ENCODE measurements at regions not wholly inside any gene's neighbourhood (a gene's known extent, or its start where the extent isn't known, plus 50 kb on each side); places are given as distances from the start of the nearest gene placed in this dataset.

DNA sequence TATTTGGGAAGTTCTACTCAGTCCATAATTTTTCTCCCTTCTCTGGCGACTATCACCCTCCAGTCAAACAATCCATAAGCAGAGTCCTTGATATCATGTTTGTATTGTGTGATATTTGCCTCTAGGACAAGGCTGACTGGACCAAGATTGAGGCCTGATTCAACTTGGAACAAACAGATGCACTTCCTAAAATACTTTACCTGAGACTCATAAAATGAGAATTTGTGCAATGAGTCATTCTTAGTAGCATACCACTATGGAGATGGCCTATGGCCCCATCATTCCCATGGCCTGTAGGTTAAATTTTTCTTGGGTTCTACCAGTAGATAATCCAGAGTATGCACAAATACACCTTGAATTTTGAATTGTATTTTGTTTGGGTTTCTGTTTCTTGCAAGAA is 74.2 kb upstream of the DMD start:
- Histone ChIP-seq H3K36me3 (no peaks in the 10 kb centered on the region), H4K20me1 (ENCODE audit: low read depth) (no peaks in the 10 kb centered on the region), H3K79me2 (ENCODE audit: low read depth) (no peaks in the 10 kb centered on the region), H2AFZ (replicated peaks) (no peak overlapping the region), H3K27me3 (no peaks in the 10 kb centered on the region), H3K9me3 (ENCODE audit: low read depth) (no peaks in the 10 kb centered on the region), H3K4me1 (peaks cover 6% of the 10 kb centered on the region), H3K4me3 (no peak overlapping the region), H3K4me2 (no peak overlapping the region), H3F3A (ENCODE audit: low read depth) (peaks cover 5% of the 10 kb centered on the region), H3K27ac (no peak overlapping the region), H3K9ac (no peak overlapping the region)
- no peaks in the 10 kb centered on the region for H3K36me3 Mint-ChIP-seq
- DNase-seq (ENCODE audit: low spot score) = no peak
- no peak overlapping the region for H3K4me3 Mint-ChIP-seq
- H3K4me1 Mint-ChIP-seq = no peaks in the 10 kb centered on the region
- no peaks in the 10 kb centered on the region for H3K27me3 Mint-ChIP-seq (ENCODE audit: insufficient read depth, low read depth)
- TF ChIP-seq EZH2 (IDR thresholded peaks at IDR 0.05) = no peak
- TF ChIP-seq CTCF (IDR thresholded peaks at IDR 0.05) = no peak
- TF ChIP-seq EZH2phosphoT487 (IDR thresholded peaks at IDR 0.05) = no peak
- H3K9me3 Mint-ChIP-seq = no peaks in the 10 kb centered on the region
- no peak overlapping the region for H3K27ac Mint-ChIP-seq

GRCh38 chrX:33277046-33277445 is 65.7 kb upstream of the DMD start:
- H3K9me3 ChIP-seq (ENCODE audit: low read depth) = no peaks in the 10 kb centered on the region
- no peak overlapping the region for H3K27ac Mint-ChIP-seq
- no peaks in the 10 kb centered on the region for H3K79me2 ChIP-seq (ENCODE audit: low read depth)
- H3K9me3 Mint-ChIP-seq = no peaks in the 10 kb centered on the region
- H3K4me2 ChIP-seq = no peak overlapping the region
- no peaks in the 10 kb centered on the region for H3F3A ChIP-seq (ENCODE audit: low read depth)
- H3K4me1 Mint-ChIP-seq = no peaks in the 10 kb centered on the region
- H3K27me3 ChIP-seq = no peaks in the 10 kb centered on the region
- H4K20me1 ChIP-seq (ENCODE audit: low read depth) = no peaks in the 10 kb centered on the region
- no peak for DNase-seq (ENCODE audit: low spot score)
- no peak overlapping the region for H3K27ac ChIP-seq
- no peak overlapping the region for H2AFZ ChIP-seq (replicated peaks)
- H3K36me3 Mint-ChIP-seq = no peaks in the 10 kb centered on the region
- no peaks in the 10 kb centered on the region for H3K4me1 ChIP-seq
- no peak for TF ChIP-seq EZH2 (IDR thresholded peaks at IDR 0.05)
- no peak for TF ChIP-seq CTCF (IDR thresholded peaks at IDR 0.05)
- no peak for TF ChIP-seq EZH2phosphoT487 (IDR thresholded peaks at IDR 0.05)
- no peaks in the 10 kb centered on the region for H3K27me3 Mint-ChIP-seq (ENCODE audit: insufficient read depth, low read depth)
- H3K9ac ChIP-seq = no peak overlapping the region
- H3K4me3 ChIP-seq = no peak overlapping the region
- H3K36me3 ChIP-seq = no peaks in the 10 kb centered on the region
- H3K4me3 Mint-ChIP-seq = no peak overlapping the region

DNA sequence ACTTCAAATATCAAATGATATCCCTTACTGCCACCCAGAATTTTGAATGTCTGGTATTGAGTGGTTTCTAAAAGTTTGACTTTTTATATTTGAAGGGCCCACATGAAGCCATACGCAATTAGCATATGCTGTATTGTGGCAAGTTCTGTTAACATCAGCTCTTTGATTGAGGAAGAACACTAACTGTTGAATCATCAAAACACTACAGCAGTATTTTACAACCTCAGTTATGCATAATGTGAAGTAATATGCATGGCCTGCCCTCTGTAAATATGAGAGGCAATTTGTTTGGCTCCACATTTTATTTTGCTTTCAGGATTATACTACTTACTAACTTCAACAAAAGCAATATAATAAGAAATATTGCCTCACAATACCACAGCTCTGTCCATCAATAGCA is 62.2 kb upstream of the DMD start:
- no peak for DNase-seq (ENCODE audit: low spot score)
- H3K27ac ChIP-seq = no peak overlapping the region
- no peak overlapping the region for H2AFZ ChIP-seq (replicated peaks)
- H3F3A ChIP-seq (ENCODE audit: low read depth) = no peaks in the 10 kb centered on the region
- Mint-ChIP-seq H3K4me3 (no peak overlapping the region), H3K9me3 (no peaks in the 10 kb centered on the region), H3K4me1 (no peaks in the 10 kb centered on the region), H3K36me3 (no peaks in the 10 kb centered on the region), H3K27me3 (ENCODE audit: insufficient read depth, low read depth) (peaks cover 2% of the 10 kb centered on the region), H3K27ac (no peak overlapping the region)
- H3K27me3 ChIP-seq = no peaks in the 10 kb centered on the region
- H3K9ac ChIP-seq = no peak overlapping the region
- no peaks in the 10 kb centered on the region for H3K9me3 ChIP-seq (ENCODE audit: low read depth)
- no peaks in the 10 kb centered on the region for H4K20me1 ChIP-seq (ENCODE audit: low read depth)
- no peak for TF ChIP-seq CTCF (IDR thresholded peaks at IDR 0.05)
- no peak for TF ChIP-seq EZH2 (IDR thresholded peaks at IDR 0.05)
- no peak for TF ChIP-seq EZH2phosphoT487 (IDR thresholded peaks at IDR 0.05)
- no peaks in the 10 kb centered on the region for H3K79me2 ChIP-seq (ENCODE audit: low read depth)
- no peak overlapping the region for H3K4me3 ChIP-seq
- no peaks in the 10 kb centered on the region for H3K36me3 ChIP-seq
- H3K4me2 ChIP-seq = no peak overlapping the region
- H3K4me1 ChIP-seq = no peaks in the 10 kb centered on the region

DNA sequence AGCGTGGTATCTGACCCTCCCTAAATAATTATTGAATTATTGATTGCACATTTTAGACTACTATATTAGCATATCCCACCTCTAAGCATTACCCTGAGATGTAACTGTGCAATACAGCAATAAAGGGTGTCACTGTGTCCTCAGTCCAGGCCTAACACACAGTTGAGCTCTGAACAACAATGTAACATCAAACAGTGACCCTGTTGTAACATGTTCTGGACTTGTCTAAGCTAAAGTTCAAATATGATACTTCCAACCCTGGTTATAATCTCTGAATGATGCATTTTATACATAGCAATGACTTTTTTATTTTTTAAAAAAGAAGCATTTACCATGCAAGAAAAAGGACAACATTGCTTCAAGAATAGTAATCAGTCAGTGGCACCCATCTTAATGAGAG is 61.6 kb upstream of the DMD start:
- no peaks in the 10 kb centered on the region for H3K27me3 ChIP-seq
- Mint-ChIP-seq H3K9me3 (no peaks in the 10 kb centered on the region), H3K27ac (no peak overlapping the region), H3K4me3 (no peak overlapping the region), H3K36me3 (no peaks in the 10 kb centered on the region), H3K27me3 (ENCODE audit: insufficient read depth, low read depth) (peaks cover 2% of the 10 kb centered on the region), H3K4me1 (no peaks in the 10 kb centered on the region)
- no peak overlapping the region for H3K9ac ChIP-seq
- no peaks in the 10 kb centered on the region for H4K20me1 ChIP-seq (ENCODE audit: low read depth)
- no peaks in the 10 kb centered on the region for H3F3A ChIP-seq (ENCODE audit: low read depth)
- H3K9me3 ChIP-seq (ENCODE audit: low read depth) = no peaks in the 10 kb centered on the region
- DNase-seq (ENCODE audit: low spot score) = no peak
- H3K4me1 ChIP-seq = no peaks in the 10 kb centered on the region
- no peaks in the 10 kb centered on the region for H3K79me2 ChIP-seq (ENCODE audit: low read depth)
- no peak for TF ChIP-seq CTCF (IDR thresholded peaks at IDR 0.05)
- TF ChIP-seq EZH2 (IDR thresholded peaks at IDR 0.05) = no peak
- no peak overlapping the region for H3K4me2 ChIP-seq
- no peaks in the 10 kb centered on the region for H3K36me3 ChIP-seq
- H2AFZ ChIP-seq (replicated peaks) = no peak overlapping the region
- H3K4me3 ChIP-seq = no peak overlapping the region
- no peak overlapping the region for H3K27ac ChIP-seq
